ENCODE measurements at regions not wholly inside any gene's neighbourhood (a gene's known extent, or its start where the extent isn't known, plus 50 kb on each side); places are given as distances from the start of the nearest gene placed in this dataset.

- TF ChIP-seq, protein P1, sequence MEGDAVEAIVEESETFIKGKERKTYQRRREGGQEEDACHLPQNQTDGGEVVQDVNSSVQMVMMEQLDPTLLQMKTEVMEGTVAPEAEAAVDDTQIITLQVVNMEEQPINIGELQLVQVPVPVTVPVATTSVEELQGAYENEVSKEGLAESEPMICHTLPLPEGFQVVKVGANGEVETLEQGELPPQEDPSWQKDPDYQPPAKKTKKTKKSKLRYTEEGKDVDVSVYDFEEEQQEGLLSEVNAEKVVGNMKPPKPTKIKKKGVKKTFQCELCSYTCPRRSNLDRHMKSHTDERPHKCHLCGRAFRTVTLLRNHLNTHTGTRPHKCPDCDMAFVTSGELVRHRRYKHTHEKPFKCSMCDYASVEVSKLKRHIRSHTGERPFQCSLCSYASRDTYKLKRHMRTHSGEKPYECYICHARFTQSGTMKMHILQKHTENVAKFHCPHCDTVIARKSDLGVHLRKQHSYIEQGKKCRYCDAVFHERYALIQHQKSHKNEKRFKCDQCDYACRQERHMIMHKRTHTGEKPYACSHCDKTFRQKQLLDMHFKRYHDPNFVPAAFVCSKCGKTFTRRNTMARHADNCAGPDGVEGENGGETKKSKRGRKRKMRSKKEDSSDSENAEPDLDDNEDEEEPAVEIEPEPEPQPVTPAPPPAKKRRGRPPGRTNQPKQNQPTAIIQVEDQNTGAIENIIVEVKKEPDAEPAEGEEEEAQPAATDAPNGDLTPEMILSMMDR (IDR thresholded peaks at IDR 0.05): no peak
- TF ChIP-seq POLR2A (IDR thresholded peaks at IDR 0.05): no peak
Observed at GRCh38 chr1:90834354-90834885, 117.3 kb upstream of the BARHL2 start.
